ENCODE measurements at regions not wholly inside any gene's neighbourhood (a gene's known extent, or its start where the extent isn't known, plus 50 kb on each side); places are given as distances from the start of the nearest gene placed in this dataset.

- TF ChIP-seq CTCF (conservative IDR thresholded peaks at IDR 0.05 in 1 of 2, IDR thresholded peaks at IDR 0.05 in 1 of 2; ENCODE audit: low read depth in 1 of 2, low read length in 2 of 2) (peak in 1 of 2 donors; percentile 27), EZH2 (IDR thresholded peaks at IDR 0.05; ENCODE audit: low read length, missing control alignments) (no peak)
Measured at GRCh38 chr10:35822316-35822715, 180.2 kb upstream of the FZD8 start.

Measured in fibroblast of lung (primary cell).